HG03457 (cell line): ENCODE measurements at regions not wholly inside any gene's neighbourhood (a gene's known extent, or its start where the extent isn't known, plus 50 kb on each side); places are given as distances from the start of the nearest gene placed in this dataset.
"Not testable (repeated sequence)": the region's sequence is repeated elsewhere in the genome, so short reads cannot be mapped to it uniquely, and the experiment has no call there.

Experiments used
- ATAC-seq: cut with Tn5 transposase; IDR thresholded peaks from one replicate; pipeline ENCODE4 v1.9.1; 2021; ENCODE audit warnings: moderate number of reproducible peaks; ENCODE audit not compliant: unreplicated experiment

- no peak for ATAC-seq
These were observed 621.9 kb upstream of the SPRY2 start for GRCh38 chr13:80962855-80963254.

GRCh38 chr13:80962173-80962572 is 621.2 kb upstream of the SPRY2 start:
- ATAC-seq: no peak

GRCh38 chr13:80957019-80957655 is 616.2 kb upstream of the SPRY2 start:
- no peak for ATAC-seq

GRCh38 chr13:80955501-80955900 is 614.6 kb upstream of the SPRY2 start:
- ATAC-seq: no peak

- ATAC-seq: no peak
These were observed 611.2 kb upstream of the SPRY2 start for GRCh38 chr13:80952158-80952557.

GRCh38 chr13:80946008-80946802 is 605.3 kb upstream of the SPRY2 start:
- no peak for ATAC-seq

- no peak for ATAC-seq
These were observed 604.4 kb upstream of the SPRY2 start for GRCh38 chr13:80945328-80945727.

GRCh38 chr13:80939581-80939980 is 598.7 kb upstream of the SPRY2 start:
- no peak for ATAC-seq

GRCh38 chr13:80931766-80932165 is 590.8 kb upstream of the SPRY2 start:
- ATAC-seq: no peak

- no peak for ATAC-seq
These were observed 590.2 kb upstream of the SPRY2 start for GRCh38 chr13:80931118-80931517.

- ATAC-seq: no peak
These were observed 587.3 kb upstream of the SPRY2 start for GRCh38 chr13:80928241-80928640.

- ATAC-seq: not testable (repeated sequence)
These were observed 585.1 kb upstream of the SPRY2 start for GRCh38 chr13:80926024-80926423.

- ATAC-seq: no peak
These were observed 583.7 kb upstream of the SPRY2 start for GRCh38 chr13:80924596-80924995.

- no peak for ATAC-seq
These were observed 583.0 kb upstream of the SPRY2 start for GRCh38 chr13:80923907-80924306.

GRCh38 chr13:80921971-80922370 is 581.0 kb upstream of the SPRY2 start:
- no peak for ATAC-seq

GRCh38 chr13:80921541-80921940 is 580.6 kb upstream of the SPRY2 start:
- ATAC-seq: no peak

- ATAC-seq: no peak
These were observed 565.9 kb upstream of the SPRY2 start for GRCh38 chr13:80906860-80907259.

GRCh38 chr13:80904386-80904785 is 563.5 kb upstream of the SPRY2 start:
- no peak for ATAC-seq

GRCh38 chr13:80903911-80904310 is 563.0 kb upstream of the SPRY2 start:
- ATAC-seq: no peak

- ATAC-seq: no peak
These were observed 560.6 kb upstream of the SPRY2 start for GRCh38 chr13:80901530-80901929.

GRCh38 chr13:80901111-80901510 is 560.2 kb upstream of the SPRY2 start:
- no peak for ATAC-seq

GRCh38 chr13:80900561-80900960 is 559.6 kb upstream of the SPRY2 start:
- ATAC-seq: no peak

GRCh38 chr13:80897641-80898040 is 556.7 kb upstream of the SPRY2 start:
- ATAC-seq: not testable (repeated sequence)
